ENCODE measurements at regions not wholly inside any gene's neighbourhood (a gene's known extent, or its start where the extent isn't known, plus 50 kb on each side); places are given as distances from the start of the nearest gene placed in this dataset.
"Not testable (repeated sequence)": the region's sequence is repeated elsewhere in the genome, so short reads cannot be mapped to it uniquely, and the experiment has no call there.

DNA sequence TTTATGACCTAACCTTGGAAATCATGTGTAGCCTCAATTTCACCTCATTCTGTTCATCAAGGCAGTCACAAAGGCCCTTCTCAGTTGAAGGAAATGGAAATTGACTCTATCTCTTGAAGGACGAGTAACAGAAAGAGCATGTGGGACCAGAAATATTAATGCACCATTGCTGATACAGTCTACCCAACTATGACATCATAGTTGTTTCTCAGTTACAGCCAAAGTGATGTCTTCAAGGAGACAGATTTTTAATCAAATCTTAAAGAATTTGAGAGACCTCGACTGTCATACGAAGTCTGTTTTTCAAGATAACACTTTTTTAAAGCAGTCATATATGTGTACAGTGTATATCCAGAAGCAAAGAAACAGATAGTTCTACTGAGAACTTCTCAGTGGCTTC lies 335.7 kb upstream of the PHF14 start:
- intact Hi-C loops (cut with DNase I, micrococcal nuclease) = no loop called here
- Histone ChIP-seq H3K36me3 (ENCODE audit: low read depth) (no peaks in the 10 kb centered on the region), H3K9me3 (peaks cover 2% of the 10 kb centered on the region), H3K4me3 (no peak overlapping the region), H3K4me1 (ENCODE audit: low read depth) (no peaks in the 10 kb centered on the region)
- ATAC-seq (no peak), DNase-seq (no peak)
- TF ChIP-seq, protein P1, sequence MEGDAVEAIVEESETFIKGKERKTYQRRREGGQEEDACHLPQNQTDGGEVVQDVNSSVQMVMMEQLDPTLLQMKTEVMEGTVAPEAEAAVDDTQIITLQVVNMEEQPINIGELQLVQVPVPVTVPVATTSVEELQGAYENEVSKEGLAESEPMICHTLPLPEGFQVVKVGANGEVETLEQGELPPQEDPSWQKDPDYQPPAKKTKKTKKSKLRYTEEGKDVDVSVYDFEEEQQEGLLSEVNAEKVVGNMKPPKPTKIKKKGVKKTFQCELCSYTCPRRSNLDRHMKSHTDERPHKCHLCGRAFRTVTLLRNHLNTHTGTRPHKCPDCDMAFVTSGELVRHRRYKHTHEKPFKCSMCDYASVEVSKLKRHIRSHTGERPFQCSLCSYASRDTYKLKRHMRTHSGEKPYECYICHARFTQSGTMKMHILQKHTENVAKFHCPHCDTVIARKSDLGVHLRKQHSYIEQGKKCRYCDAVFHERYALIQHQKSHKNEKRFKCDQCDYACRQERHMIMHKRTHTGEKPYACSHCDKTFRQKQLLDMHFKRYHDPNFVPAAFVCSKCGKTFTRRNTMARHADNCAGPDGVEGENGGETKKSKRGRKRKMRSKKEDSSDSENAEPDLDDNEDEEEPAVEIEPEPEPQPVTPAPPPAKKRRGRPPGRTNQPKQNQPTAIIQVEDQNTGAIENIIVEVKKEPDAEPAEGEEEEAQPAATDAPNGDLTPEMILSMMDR (IDR thresholded peaks at IDR 0.05) = no peak

DNA sequence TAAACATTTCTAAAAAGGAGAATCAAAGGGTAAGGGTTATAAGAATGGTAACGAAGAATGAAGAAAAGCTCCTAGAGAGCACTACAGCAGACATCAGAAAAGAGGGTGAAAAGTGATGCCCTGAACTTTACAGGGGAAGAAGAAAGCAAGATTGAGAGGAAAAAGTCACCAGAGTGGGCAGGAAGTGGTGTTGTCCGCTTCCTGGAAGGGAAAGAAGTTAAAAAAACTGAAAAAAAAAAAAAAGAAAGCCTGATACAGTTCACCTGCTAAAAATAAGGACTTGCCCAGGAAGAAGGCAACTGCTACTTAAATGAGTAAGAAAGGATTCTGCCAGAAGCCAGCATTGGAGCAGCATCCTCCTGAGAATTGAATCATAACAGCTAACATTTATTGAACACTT lies 330.1 kb upstream of the PHF14 start:
- TF ChIP-seq, protein P1 (IDR thresholded peaks at IDR 0.05) = no peak
- intact Hi-C loops (cut with DNase I, micrococcal nuclease) = no loop called here

DNA sequence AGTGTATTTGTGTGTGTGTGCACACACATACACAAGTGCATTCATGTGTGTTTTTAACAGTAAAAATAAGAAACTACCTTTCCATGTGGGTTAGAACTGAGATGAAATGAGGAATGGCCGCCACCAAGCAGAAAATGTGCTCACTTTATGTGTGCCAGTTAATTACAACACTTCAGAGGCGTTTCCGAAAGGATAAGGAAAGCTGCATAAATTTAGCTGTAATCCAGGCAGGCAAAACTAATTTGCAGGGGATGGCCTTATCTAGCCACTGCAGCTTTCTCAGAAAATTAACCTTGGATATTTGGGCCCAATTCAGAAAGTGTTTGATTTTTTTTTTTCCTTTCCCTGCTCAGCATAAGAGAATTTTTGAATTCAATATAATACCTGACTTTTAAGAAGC lies 328.8 kb upstream of the PHF14 start:
- TF ChIP-seq, protein P1 (IDR thresholded peaks at IDR 0.05) = no peak
- DNase-seq (no peak), ATAC-seq (no peak)
- intact Hi-C loops (cut with DNase I, micrococcal nuclease) = no loop called here
- Histone ChIP-seq H3K4me1 (ENCODE audit: low read depth) (no peaks in the 10 kb centered on the region), H3K4me3 (no peak overlapping the region), H3K9me3 (no peaks in the 10 kb centered on the region), H3K36me3 (ENCODE audit: low read depth) (no peaks in the 10 kb centered on the region)

More for the DNA sequence above, 330.1 kb upstream of the PHF14 start:
- ATAC-seq (no peak), DNase-seq (no peak)
- Histone ChIP-seq H3K4me3 (no peak overlapping the region), H3K36me3 (ENCODE audit: low read depth) (no peaks in the 10 kb centered on the region), H3K9me3 (no peaks in the 10 kb centered on the region), H3K4me1 (ENCODE audit: low read depth) (no peaks in the 10 kb centered on the region)

DNA sequence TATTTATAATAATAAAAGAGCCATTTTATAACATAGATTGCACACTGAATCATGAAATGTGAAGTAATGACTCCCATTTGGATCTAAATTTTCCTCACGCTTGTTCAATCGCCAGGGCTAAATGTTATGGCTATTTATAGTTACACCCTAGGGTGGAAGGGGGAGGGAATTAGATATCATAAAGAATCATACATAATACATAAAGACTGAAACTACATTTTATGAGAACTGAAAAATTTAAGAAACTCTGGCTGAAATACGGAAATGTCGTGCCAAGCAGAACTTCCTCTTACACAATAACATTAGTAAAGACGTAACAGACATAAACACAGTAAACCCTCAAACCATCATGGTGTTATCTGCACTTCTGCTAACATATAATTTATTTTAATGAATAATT lies 327.5 kb upstream of the PHF14 start:
- DNase-seq (no peak), ATAC-seq (no peak)
- Histone ChIP-seq H3K36me3 (ENCODE audit: low read depth) (no peaks in the 10 kb centered on the region), H3K9me3 (no peaks in the 10 kb centered on the region), H3K4me1 (ENCODE audit: low read depth) (no peaks in the 10 kb centered on the region), H3K4me3 (no peak overlapping the region)
- intact Hi-C loops (cut with DNase I, micrococcal nuclease) = no loop called here
- TF ChIP-seq, protein P1 (IDR thresholded peaks at IDR 0.05) = no peak

DNA sequence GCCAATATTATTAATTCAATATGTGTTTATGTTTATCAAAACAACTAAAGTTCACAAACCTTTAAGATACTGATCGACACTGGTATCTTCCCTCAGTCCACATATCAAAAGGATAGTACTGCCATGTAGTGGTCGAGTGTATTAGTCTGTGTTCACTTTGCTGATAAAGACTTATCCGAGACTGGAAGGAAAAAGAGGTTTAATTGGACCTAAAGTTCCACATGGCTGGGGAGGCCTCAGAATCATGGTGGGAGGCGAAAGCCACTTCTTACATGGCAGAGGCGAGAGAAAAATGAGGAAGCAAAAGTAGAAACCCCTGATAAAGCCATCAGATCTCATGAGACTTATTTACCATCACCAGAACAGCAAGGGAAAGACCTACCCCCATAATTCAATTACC lies 325.4 kb upstream of the PHF14 start:
- Histone ChIP-seq H3K4me1 (ENCODE audit: low read depth) (no peaks in the 10 kb centered on the region), H3K9me3 (peaks cover 5% of the 10 kb centered on the region), H3K4me3 (no peak overlapping the region), H3K36me3 (ENCODE audit: low read depth) (no peaks in the 10 kb centered on the region)
- intact Hi-C loops (cut with DNase I, micrococcal nuclease) = no loop called here
- DNase-seq (no peak), ATAC-seq (no peak)
- TF ChIP-seq, protein P1 (IDR thresholded peaks at IDR 0.05) = no peak

DNA sequence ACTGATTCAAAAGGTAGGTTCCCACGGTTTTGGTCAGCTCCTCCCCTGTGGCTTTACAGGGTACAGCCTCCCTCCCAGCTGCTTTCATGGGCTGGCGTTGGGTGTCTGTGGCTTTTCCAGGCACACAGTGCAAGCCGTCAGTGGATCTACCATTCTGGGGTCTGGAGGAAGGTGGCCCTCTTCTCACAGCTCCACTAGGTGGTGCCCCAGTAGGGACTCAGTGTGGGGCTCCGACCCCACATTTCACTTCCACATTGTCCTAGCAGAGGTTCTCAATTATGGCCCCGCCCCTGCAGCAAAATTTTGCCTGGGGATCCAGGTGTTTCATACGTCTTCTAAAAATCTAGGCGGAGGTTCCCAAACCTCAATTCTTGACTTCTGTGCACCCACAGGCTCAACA lies 324.6 kb upstream of the PHF14 start:
- DNase-seq; ATAC-seq; H3K4me3 ChIP-seq; intact Hi-C loops (cut with DNase I, micrococcal nuclease); H3K36me3 ChIP-seq (ENCODE audit: low read depth); H3K4me1 ChIP-seq (ENCODE audit: low read depth); H3K9me3 ChIP-seq: not testable (repeated sequence)
